GM18517 (cell line): ENCODE measurements at regions not wholly inside any gene's neighbourhood (a gene's known extent, or its start where the extent isn't known, plus 50 kb on each side); places are given as distances from the start of the nearest gene placed in this dataset.
"Not testable (repeated sequence)": the region's sequence is repeated elsewhere in the genome, so short reads cannot be mapped to it uniquely, and the experiment has no call there.

Experiments
- ATAC-seq: cut with Tn5 transposase; IDR thresholded peaks from one replicate; pipeline ENCODE4 v1.9.1; 2021; ENCODE audit warnings: mild to moderate bottlenecking, moderate library complexity; ENCODE audit not compliant: unreplicated experiment

GRCh38 chr7:65509368-65510186, 135.9 kb downstream of the ZNF92 start:
- ATAC-seq: no peak

- ATAC-seq: not testable (repeated sequence)
These were observed 136.5 kb downstream of the ZNF92 start for GRCh38 chr7:65510187-65510538.

DNA sequence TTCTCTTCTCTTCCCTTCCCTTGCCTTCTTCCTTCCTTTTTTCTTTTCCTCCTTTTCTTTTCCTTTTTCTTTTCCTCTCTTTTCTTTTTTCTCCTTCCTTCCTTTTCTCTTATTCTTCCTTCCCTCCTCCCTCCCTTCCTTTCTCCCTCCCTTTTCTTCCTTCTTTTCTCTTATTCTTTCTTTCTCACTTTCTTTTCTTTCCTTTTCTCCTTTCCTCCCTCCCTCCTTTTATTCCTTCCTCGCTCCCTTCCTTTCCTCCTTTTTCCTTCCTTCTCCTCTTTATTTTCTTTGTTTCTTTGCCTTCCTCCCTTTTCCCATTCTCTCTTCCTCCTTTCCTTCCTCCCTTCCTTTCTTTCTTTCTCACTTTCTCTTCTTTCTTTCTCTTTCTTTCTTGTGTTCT, 146.1 kb downstream of the ZNF92 start:
- not testable (repeated sequence) for ATAC-seq

DNA sequence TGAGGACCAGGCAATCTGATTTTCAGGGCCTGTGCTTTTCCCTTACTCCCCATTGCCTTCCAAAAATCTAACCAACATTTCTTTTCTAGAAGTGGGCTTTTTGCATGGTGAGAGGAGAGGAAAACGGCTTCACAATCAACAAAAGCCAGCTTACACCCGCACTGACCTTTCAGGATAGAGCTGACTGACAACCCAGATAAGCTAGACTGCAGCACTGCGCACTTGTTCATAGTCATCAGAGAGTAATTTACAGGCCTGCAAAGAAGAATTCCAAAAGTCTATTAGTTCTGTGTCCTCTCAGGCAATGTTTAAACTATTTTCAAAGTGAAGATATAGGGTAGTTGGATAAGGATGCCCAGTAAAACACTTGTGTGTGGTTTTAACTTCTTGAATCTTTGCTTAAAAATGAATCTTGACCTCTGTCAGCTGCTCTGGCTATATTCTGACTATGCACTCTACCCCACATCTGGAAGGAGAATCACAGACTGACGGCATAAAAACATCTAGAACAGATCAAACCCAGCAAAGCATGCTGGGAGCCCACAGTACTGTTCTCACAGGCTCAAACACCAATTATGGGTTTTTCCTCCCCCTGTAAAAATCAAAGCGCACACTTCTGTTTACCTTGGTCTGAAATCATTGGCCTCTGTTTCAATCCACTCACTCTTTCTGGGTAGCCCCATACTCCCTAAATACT, 172.0 kb downstream of the ZNF92 start:
- not testable (repeated sequence) for ATAC-seq

GRCh38 chr7:65549589-65550443, 176.2 kb downstream of the ZNF92 start:
- not testable (repeated sequence) for ATAC-seq

DNA sequence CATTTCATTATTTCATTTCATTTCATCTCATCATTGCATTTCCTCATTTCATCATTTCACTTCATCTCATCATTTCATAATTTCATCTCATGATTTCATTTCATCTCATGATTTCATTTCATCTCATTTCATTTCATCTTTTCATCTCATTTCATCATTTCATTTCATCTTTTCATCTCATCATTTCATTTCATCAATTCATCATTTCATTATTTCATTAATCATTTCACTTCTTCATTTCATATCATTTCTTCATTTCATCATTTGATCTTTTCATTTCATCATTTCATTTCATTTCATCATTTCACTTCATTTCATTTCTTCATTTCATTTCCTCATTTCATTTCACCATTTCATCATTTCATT, 176.8 kb downstream of the ZNF92 start:
- ATAC-seq: not testable (repeated sequence)

- ATAC-seq: not testable (repeated sequence)
These were observed 177.4 kb downstream of the ZNF92 start for GRCh38 chr7:65551042-65551441.

DNA sequence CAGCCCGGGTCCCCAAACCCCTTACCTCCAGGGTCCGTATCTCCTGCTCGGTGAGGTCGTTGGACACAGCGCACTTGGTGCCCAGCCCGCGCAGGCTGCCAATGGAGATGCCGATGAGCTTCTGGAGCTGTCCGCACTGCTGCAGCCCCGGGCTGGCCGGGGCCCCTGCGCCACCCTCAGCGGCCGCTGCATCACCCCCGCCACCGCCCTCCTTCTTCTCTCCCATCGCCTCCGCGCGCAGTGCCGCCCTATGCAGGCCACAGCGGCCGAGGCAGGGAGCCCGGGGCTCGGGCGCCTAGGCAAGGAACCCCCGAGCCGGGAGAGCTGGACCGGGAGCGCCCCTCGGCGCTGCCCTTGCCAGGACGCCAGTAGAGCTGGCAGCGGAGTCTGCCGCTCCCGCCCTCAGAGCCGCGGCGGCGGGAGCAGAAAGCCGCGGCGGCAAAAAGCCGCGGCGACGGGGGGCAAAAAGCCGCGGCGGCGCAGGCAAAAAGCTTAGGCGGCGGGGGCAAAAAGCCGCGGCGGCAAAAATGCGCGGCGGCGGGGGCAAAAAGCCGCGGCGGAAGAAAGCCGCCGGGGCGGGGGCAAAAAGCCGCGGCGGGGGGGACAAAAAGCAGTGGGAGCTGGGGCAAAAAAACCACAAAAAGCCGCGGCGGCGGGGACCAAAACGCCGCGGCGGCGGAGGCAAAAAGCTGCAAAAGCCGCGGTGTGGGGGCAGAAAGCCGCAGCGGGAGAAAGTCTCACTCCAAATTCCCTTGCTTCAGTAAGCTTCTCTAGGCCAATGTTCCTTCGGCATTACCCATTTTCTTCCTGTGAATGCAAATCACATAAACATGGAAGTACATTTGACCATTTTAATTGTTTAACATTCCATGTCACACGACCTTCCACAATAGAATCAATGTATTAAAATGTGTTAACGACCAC, 181.2 kb downstream of the ZNF92 start:
- ATAC-seq: not testable (repeated sequence)

- not testable (repeated sequence) for ATAC-seq
These were observed 184.9 kb downstream of the ZNF92 start for GRCh38 chr7:65558584-65558983.

DNA sequence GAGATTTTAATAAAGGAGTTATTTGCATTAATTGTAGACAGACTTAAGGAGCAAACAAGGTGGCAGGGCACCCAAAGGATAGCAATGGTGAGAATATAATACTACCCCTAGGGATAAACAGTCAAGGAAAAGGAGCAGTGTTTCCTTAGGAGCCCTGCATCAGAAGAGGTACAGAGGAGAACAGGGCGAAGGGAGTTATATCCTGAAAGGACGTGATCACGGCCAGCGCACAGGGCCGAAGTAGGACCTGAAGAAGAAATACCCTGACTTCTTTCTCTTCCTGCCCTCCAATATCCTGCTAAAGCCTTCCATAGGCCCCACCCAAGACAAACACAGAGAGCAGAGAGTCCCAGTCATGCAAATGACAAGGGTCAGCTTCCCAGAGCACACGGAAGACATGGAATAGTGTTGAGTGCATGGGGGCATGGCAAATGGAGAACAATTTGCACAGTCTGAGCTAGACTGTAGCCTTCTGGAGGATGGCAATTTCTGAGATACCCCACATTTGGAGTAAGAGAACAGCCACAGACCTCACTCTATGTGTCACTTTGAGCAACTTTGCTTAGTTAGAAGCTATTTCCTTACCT, 188.2 kb downstream of the ZNF92 start:
- not testable (repeated sequence) for ATAC-seq

GRCh38 chr7:65562522-65562921, 188.9 kb downstream of the ZNF92 start:
- peak; percentile 66 for ATAC-seq

DNA sequence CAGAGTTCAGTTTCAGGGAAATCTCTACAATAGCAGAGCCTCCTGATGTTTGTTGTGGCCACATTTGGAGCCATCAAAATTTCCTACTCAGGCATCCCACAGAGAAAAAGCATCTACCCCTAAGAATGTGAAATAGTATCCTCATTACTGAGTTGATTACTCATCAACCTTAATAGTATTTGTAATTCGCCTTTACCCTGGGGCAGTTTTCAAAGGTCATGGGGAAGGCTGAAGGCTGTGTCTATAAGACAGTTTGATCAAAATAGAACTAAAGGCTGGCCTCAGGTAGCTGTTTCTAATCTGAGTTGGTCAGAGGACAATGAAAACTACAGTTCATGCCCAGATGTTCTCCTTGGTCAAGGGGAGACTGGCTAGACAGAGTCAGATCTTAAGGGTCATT, 189.7 kb downstream of the ZNF92 start:
- ATAC-seq: not testable (repeated sequence)

- not testable (repeated sequence) for ATAC-seq
These were observed 194.6 kb downstream of the ZNF92 start for GRCh38 chr7:65568226-65568625.

- ATAC-seq: not testable (repeated sequence)
These were observed 197.3 kb downstream of the ZNF92 start for GRCh38 chr7:65570990-65571389.

GRCh38 chr7:65572581-65572980, 198.9 kb downstream of the ZNF92 start:
- ATAC-seq: not testable (repeated sequence)

GRCh38 chr7:65576370-65576769, 202.7 kb downstream of the ZNF92 start:
- ATAC-seq: not testable (repeated sequence)

GRCh38 chr7:65582518-65583119, 209.0 kb downstream of the ZNF92 start:
- not testable (repeated sequence) for ATAC-seq

DNA sequence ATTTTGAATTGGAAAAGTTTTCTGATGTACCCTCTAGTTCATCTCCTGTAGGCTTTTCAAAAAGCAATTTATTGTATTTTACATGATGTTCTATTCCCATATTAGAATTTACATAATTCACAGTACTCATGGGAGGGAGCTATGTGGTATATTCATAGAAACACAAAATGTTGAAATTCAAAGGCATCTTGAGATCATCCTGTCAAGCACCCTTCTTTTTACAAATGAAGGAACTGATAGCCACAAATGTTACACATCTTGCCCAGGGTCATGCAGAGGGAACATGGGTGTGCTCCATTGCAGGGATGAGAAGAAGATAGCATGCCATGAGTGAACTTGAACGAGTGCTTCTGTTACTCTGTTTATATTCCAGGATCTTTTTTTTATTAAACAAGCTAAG, 228.8 kb downstream of the ZNF92 start:
- not testable (repeated sequence) for ATAC-seq

- ATAC-seq: no peak
These were observed 235.5 kb downstream of the ZNF92 start for GRCh38 chr7:65609131-65609530.
